HCT116 (cell line): ENCODE measurements at regions not wholly inside any gene's neighbourhood (a gene's known extent, or its start where the extent isn't known, plus 50 kb on each side); places are given as distances from the start of the nearest gene placed in this dataset.

Experiments
- ATAC-seq: fragments of 200-7000 bp; cut with Tn5 transposase; 2 replicates; pipeline ENCODE4 v1.9.1; 2020; ENCODE audit warnings: mild to moderate bottlenecking, moderate library complexity
- BruUV-seq: library from RNA; stranded (reverse); fragments of 400-500 nt; replicated peaks from 2 replicates; lab custom pipeline; 2021; lab: Mats Ljungman, UMichigan
- CTCF ChIA-PET: fragments of 300-600 bp; sonication (Branson Sonifier 250); formaldehyde crosslinking; loops from one replicate; lab custom pipeline; 2021; ENCODE audit warnings: antibody characterized with exemption; lab: Charles Lee
- POLR2A ChIA-PET: fragments of 300-600, 350-600 bp; sonication (Branson Sonifier 250); formaldehyde crosslinking; loops from one replicate; lab custom pipeline; 2021; ENCODE audit warnings: antibody characterized with exemption; lab: Charles Lee
- RAD21 ChIA-PET, 2 experiments: fragments of 300-600 bp; sonication (Branson Sonifier 250); formaldehyde crosslinking; loops; one replicate each; lab custom pipeline; 2023; ENCODE audit warnings: low total read pairs in 2 of 2; ENCODE audit not compliant: uncharacterized antibody in 2 of 2, unreplicated experiment in 2 of 2, low non-redundant PET in 1 of 2; lab: Charles Lee
- DNase-seq: peaks from one replicate; pipeline ENCODE4 v3.0.0-alpha.2; 2010; ENCODE audit warnings: low read depth, low spot score
- H2AFZ ChIP-seq: fragments of 200-600 bp; shearing (Covaris generic), sonication (generic); 2 replicates; pipeline ENCODE4 v1.6.1; 2017; ENCODE audit warnings: low read depth, mixed run types, mixed read lengths, antibody characterized with exemption, low read length; ENCODE audit not compliant: poor library complexity, severe bottlenecking
- H3K27ac ChIP-seq: 2 replicates; pipeline ENCODE4 v1.5.1; 2012; ENCODE audit warnings: low read depth, low read length
- H3K27me3 ChIP-seq: fragments of 200-600 bp; sonication (generic); 2 replicates; pipeline ENCODE4 v1.6.1; 2016; ENCODE audit warnings: mixed run types, low read length, mixed read lengths; ENCODE audit not compliant: insufficient read depth
- H3K36me3 ChIP-seq, 2 experiments: fragments of 200-500 bp in 1 of 2; fragments of 200-600 bp in 1 of 2; sonication (Bioruptor generic) in 1 of 2; sonication (generic) in 1 of 2; 2 replicates each; pipeline versions ENCODE4 v1.5.1 to v1.6.1; 2014 to 2016; ENCODE audit warnings: low read length in 2 of 2, inconsistent platforms in 1 of 2, mixed read lengths in 1 of 2, mixed run types in 1 of 2; ENCODE audit not compliant: insufficient read depth in 2 of 2, control insufficient read depth in 1 of 2
- H3K4me1 ChIP-seq, 2 experiments: fragments of 200-600 bp in 1 of 2; sonication (generic) in 1 of 2; 2 replicates each; pipeline versions ENCODE4 v1.5.1 to v1.6.1; 2012 to 2017; ENCODE audit warnings: low read length in 2 of 2, inconsistent platforms in 1 of 2, mild to moderate bottlenecking in 1 of 2, mixed read lengths in 1 of 2, mixed run types in 1 of 2, moderate library complexity in 1 of 2; ENCODE audit not compliant: insufficient read depth in 2 of 2, control insufficient read depth in 1 of 2
- H3K4me2 ChIP-seq: fragments of 200-600 bp; sonication (generic); 2 replicates; pipeline ENCODE4 v1.6.1; 2017; ENCODE audit warnings: mixed run types, low read length, mixed read lengths
- H3K4me3 ChIP-seq, 2 experiments: fragments of 200-600 bp in 1 of 2; sonication (generic) in 1 of 2; replicated peaks in 1 of 2; 2 replicates each; pipeline ENCODE4 v1.5.1; 2011 to 2016; ENCODE audit warnings: low read length in 2 of 2, control low read depth in 1 of 2, low read depth in 1 of 2, mild to moderate bottlenecking in 1 of 2, mixed read lengths in 1 of 2, mixed run types in 1 of 2
- H3K79me2 ChIP-seq: fragments of 200-600 bp; sonication (generic); 2 replicates; pipeline ENCODE4 v1.6.1; 2017; ENCODE audit warnings: mild to moderate bottlenecking, mixed run types, low read length, moderate library complexity, mixed read lengths; ENCODE audit not compliant: insufficient read depth
- H3K9ac ChIP-seq: fragments of 200-600 bp; sonication (generic); 2 replicates; pipeline ENCODE4 v1.6.1; 2016; ENCODE audit warnings: low read length, mixed read lengths
- H3K9me2 ChIP-seq: fragments of 200-600 bp; sonication (generic), shearing (Covaris generic); 2 replicates; pipeline ENCODE4 v1.6.1; 2017; ENCODE audit warnings: mixed run types, mild to moderate bottlenecking, moderate library complexity; ENCODE audit not compliant: insufficient read depth
- H3K9me3 ChIP-seq, 2 experiments: fragments of 200-500 bp in 1 of 2; fragments of 200-600 bp in 1 of 2; sonication (Bioruptor generic) in 1 of 2; sonication (generic) in 1 of 2; 2 replicates each; pipeline ENCODE4 v1.6.1; 2014 to 2017; ENCODE audit warnings: low read length in 2 of 2, mixed read lengths in 2 of 2, inconsistent platforms in 1 of 2, low read depth in 1 of 2, mild to moderate bottlenecking in 1 of 2, mixed run types in 1 of 2, moderate library complexity in 1 of 2; ENCODE audit not compliant: control insufficient read depth in 1 of 2, insufficient read depth in 1 of 2
- H4K20me1 ChIP-seq: fragments of 200-600 bp; sonication (generic), shearing (Covaris generic); 2 replicates; pipeline ENCODE4 v1.6.1; 2017; ENCODE audit warnings: mixed run types, mild to moderate bottlenecking, moderate library complexity; ENCODE audit not compliant: insufficient read depth
- ATF3 ChIP-seq: IDR thresholded peaks from 2 replicates; pipeline ENCODE4 v1.6.1; 2012
- CBX3 ChIP-seq: IDR thresholded peaks from 2 replicates; pipeline ENCODE4 v1.6.1; 2012; ENCODE audit warnings: low read depth
- CEBPB ChIP-seq: IDR thresholded peaks from 2 replicates; pipeline ENCODE4 v1.6.1; 2012; ENCODE audit warnings: low read depth
- CTCF ChIP-seq, 3 experiments: fragments of 200-600 bp in 1 of 3; sonication (generic) in 1 of 3; IDR thresholded peaks in 2 of 3; conservative IDR thresholded peaks in 1 of 3; 2 replicates each; pipeline ENCODE4 v1.5.1; 2012 to 2017; ENCODE audit warnings: low read depth in 2 of 3, low read length in 2 of 3, antibody characterized with exemption in 1 of 3, borderline replicate concordance in 1 of 3, control low read depth in 1 of 3, mild to moderate bottlenecking in 1 of 3, mixed read lengths in 1 of 3, mixed run types in 1 of 3, moderate library complexity in 1 of 3; ENCODE audit not compliant: insufficient read depth in 1 of 3
- ELF1 ChIP-seq: IDR thresholded peaks from 2 replicates; pipeline ENCODE4 v1.6.1; 2012; ENCODE audit warnings: low read depth, borderline replicate concordance
- EZH2 ChIP-seq: fragments of 200-600 bp; sonication (generic); IDR thresholded peaks from 2 replicates; pipeline ENCODE4 v1.6.1; 2017; ENCODE audit warnings: antibody characterized with exemption, mixed run types
- JUND ChIP-seq: IDR thresholded peaks from 2 replicates; pipeline ENCODE4 v1.6.1; 2012
- RAD21 ChIP-seq: IDR thresholded peaks from 2 replicates; pipeline ENCODE4 v1.6.1; 2012; ENCODE audit warnings: low read depth, mild to moderate bottlenecking
- SP1 ChIP-seq: IDR thresholded peaks from 2 replicates; pipeline ENCODE4 v1.6.1; 2012; ENCODE audit warnings: low read depth
- TCF7L2 ChIP-seq: IDR thresholded peaks from 2 replicates; pipeline ENCODE4 v1.7.0; 2011; ENCODE audit warnings: borderline replicate concordance, inconsistent platforms; ENCODE audit not compliant: insufficient read depth, insufficient read length; ENCODE audit errors: extremely low read depth
- YY1 ChIP-seq: IDR thresholded peaks from 2 replicates; pipeline ENCODE4 v1.6.1; 2011; ENCODE audit warnings: low read length, low read depth, moderate library complexity, mild to moderate bottlenecking; ENCODE audit not compliant: insufficient replicate concordance; ENCODE audit errors: extremely low read depth
- ZBTB33 ChIP-seq: IDR thresholded peaks from 2 replicates; pipeline ENCODE4 v1.6.1; 2011; ENCODE audit warnings: mild to moderate bottlenecking, low read length, moderate library complexity; ENCODE audit not compliant: insufficient replicate concordance; ENCODE audit errors: extremely low read depth
- ZFX ChIP-seq: fragments of 450-650 bp; IDR thresholded peaks from 2 replicates; pipeline ENCODE4 v1.6.1; 2017
- ZNF274 ChIP-seq: fragments of 200-500 bp; sonication (Bioruptor generic); IDR thresholded peaks from 2 replicates; pipeline ENCODE4 v1.6.1; 2014; ENCODE audit warnings: mild to moderate bottlenecking, low read depth, low read length, inconsistent platforms
- intact Hi-C: fragments of 100-400 bp; cut with micrococcal nuclease; formaldehyde crosslinking; loops from 2 replicates; pipeline ENCODE4 v1.10.0; 2022

GRCh38 chr5:136430081-136430480, 64.7 kb upstream of the TRPC7 start:
- no peak overlapping the region for H3K9ac ChIP-seq
- H3K27me3 ChIP-seq: peaks cover 11% of the 10 kb centered on the region
- POLR2A ChIA-PET: no interaction called here
- CTCF ChIA-PET: no interaction called here
- no peak overlapping the region for H3K4me2 ChIP-seq
- no peaks in the 10 kb centered on the region for H3K9me2 ChIP-seq
- no peaks in the 10 kb centered on the region for H3K79me2 ChIP-seq
- no peaks in the 10 kb centered on the region for H4K20me1 ChIP-seq
- RAD21 ChIA-PET: no interaction called here
- no peaks in the 10 kb centered on the region for H3K36me3 ChIP-seq
- no peaks in the 10 kb centered on the region for H3K4me1 ChIP-seq
- H3K9me3 ChIP-seq: no peaks in the 10 kb centered on the region
- no peak overlapping the region for H2AFZ ChIP-seq
- DNase-seq (no peak), ATAC-seq (no peak)
- BruUV-seq: no TSS peak
- no peak overlapping the region for H3K4me3 ChIP-seq
- TF ChIP-seq ZBTB33 (no peak), JUND (no peak), ZFX (no peak), SP1 (no peak), EZH2 (no peak), ZNF274 (no peak), ATF3 (no peak), CBX3 (no peak)
- intact Hi-C loops: no loop called here
- no peak overlapping the region for H3K27ac ChIP-seq

GRCh38 chr5:136427426-136427825, 62.1 kb upstream of the TRPC7 start:
- H2AFZ ChIP-seq: no peak overlapping the region
- H3K4me3 ChIP-seq: no peak overlapping the region
- intact Hi-C loops: no loop called here
- H3K4me2 ChIP-seq: no peak overlapping the region
- no peak overlapping the region for H3K9ac ChIP-seq
- no peak for ATAC-seq
- ChIA-PET POLR2A (no interaction called here), RAD21 (no interaction called here), CTCF (no interaction called here)
- no peaks in the 10 kb centered on the region for H4K20me1 ChIP-seq
- no peaks in the 10 kb centered on the region for H3K9me3 ChIP-seq
- BruUV-seq: no TSS peak
- no peaks in the 10 kb centered on the region for H3K9me2 ChIP-seq
- peaks cover 11% of the 10 kb centered on the region for H3K27me3 ChIP-seq
- no peak for TF ChIP-seq ELF1
- no peak for TF ChIP-seq CEBPB
- TF ChIP-seq ZFX: no peak
- no peak for TF ChIP-seq EZH2
- no peak for TF ChIP-seq YY1
- TF ChIP-seq ATF3: no peak
- no peak for TF ChIP-seq TCF7L2
- no peak for TF ChIP-seq RAD21
- TF ChIP-seq CTCF (IDR thresholded peaks at IDR 0.05 in 2 of 3, conservative IDR thresholded peaks at IDR 0.05 in 1 of 3; ENCODE audit: borderline replicate concordance in 1 of 3, insufficient read depth in 1 of 3, low read depth in 2 of 3, low read length in 2 of 3): no peak
- no peak for DNase-seq
- H3K36me3 ChIP-seq: no peaks in the 10 kb centered on the region
- H3K27ac ChIP-seq: no peak overlapping the region
- no peaks in the 10 kb centered on the region for H3K4me1 ChIP-seq
- no peaks in the 10 kb centered on the region for H3K79me2 ChIP-seq
